Spleen (tissue), 11 donors: ENCODE measurements at regions not wholly inside any gene's neighbourhood (a gene's known extent, or its start where the extent isn't known, plus 50 kb on each side); places are given as distances from the start of the nearest gene placed in this dataset.
"Not testable (repeated sequence)": the region's sequence is repeated elsewhere in the genome, so short reads cannot be mapped to it uniquely, and the experiment has no call there.

Source experiments
- DNase-seq: peaks from one replicate; pipeline ENCODE4 v3.0.0-alpha.2; 2020
- H3K27ac ChIP-seq, 8 donors: fragments of 200-600 bp; sonication (generic) in 7 of 8; 1 replicate in 4 of 8; 2 replicates in 4 of 8; pipeline versions ENCODE4 v1.5.0 to v1.8.0; 2016 to 2021; ENCODE audit warnings: inconsistent platforms in 4 of 8, mild to moderate bottlenecking in 4 of 8, moderate library complexity in 1 of 8
- H3K27me3 ChIP-seq, 7 donors: fragments of 200-600 bp; sonication (generic) in 6 of 7; replicated peaks in 1 of 7; 1 replicate in 4 of 7; 2 replicates in 3 of 7; pipeline versions ENCODE4 v1.5.0 to v1.8.0; 2016 to 2021; ENCODE audit warnings: inconsistent platforms in 3 of 7, mild to moderate bottlenecking in 1 of 7
- H3K36me3 ChIP-seq, 6 donors: fragments of 200-600 bp; sonication (generic) in 5 of 6; 1 replicate in 4 of 6; 2 replicates in 2 of 6; pipeline versions ENCODE4 v1.5.0 to v1.8.0; 2016 to 2021; ENCODE audit warnings: inconsistent platforms in 2 of 6
- H3K4me1 ChIP-seq, 6 donors: fragments of 200-600 bp; sonication (generic) in 5 of 6; 1 replicate in 3 of 6; 2 replicates in 3 of 6; pipeline versions ENCODE4 v1.5.0 to v1.8.0; 2016 to 2021; ENCODE audit warnings: inconsistent platforms in 3 of 6
- H3K4me3 ChIP-seq, 8 donors: fragments of 200-600 bp; sonication (generic) in 7 of 8; 1 replicate in 4 of 8; 2 replicates in 4 of 8; pipeline versions ENCODE4 v1.5.0 to v1.8.0; 2016 to 2021; ENCODE audit warnings: inconsistent platforms in 4 of 8, mild to moderate bottlenecking in 4 of 8, moderate library complexity in 2 of 8
- H3K9me3 ChIP-seq, 8 donors: fragments of 200-600 bp; sonication (generic) in 7 of 8; 1 replicate in 4 of 8; 2 replicates in 4 of 8; pipeline versions ENCODE4 v1.5.0 to v1.8.0; 2016 to 2021; ENCODE audit warnings: inconsistent platforms in 4 of 8
- CTCF ChIP-seq, 11 experiments: fragments of 200-600 bp in 7 of 11; fragments of 450-650 bp in 4 of 11; sonication (generic) in 4 of 11; IDR thresholded peaks in 8 of 11; conservative IDR thresholded peaks in 3 of 11; 1 replicate in 7 of 11; 2 replicates in 4 of 11; pipeline versions ENCODE4 v1.4.0 to v1.8.0; 2016 to 2021; ENCODE audit warnings: antibody characterized with exemption in 11 of 11, inconsistent platforms in 4 of 11, mild to moderate bottlenecking in 1 of 11
- POLR2A ChIP-seq, 3 donors: fragments of 450-650 bp; IDR thresholded peaks; one replicate each; pipeline ENCODE4 v1.5.1; 2017; ENCODE audit warnings: antibody characterized with exemption in 3 of 3, mild to moderate bottlenecking in 1 of 3
- POLR2AphosphoS5 ChIP-seq, 3 donors: sonication (generic); formaldehyde crosslinking; IDR thresholded peaks; one replicate each; pipeline ENCODE4 v1.5.1; 2017; ENCODE audit warnings: antibody characterized with exemption in 3 of 3
- WGBS, 5 donors: extraction: QIAGEN DNeasy Blood & Tissue Kit in 3 of 5; methylation state at CpG; one replicate each; pipeline versions ENCODE4 v1.1.5 to v1.1.7; 2013 to 2018; 5-methylcytosine and 5-hydroxymethylcytosine counted together
- intact Hi-C: fragments of 100-400 bp; cut with DNase I; formaldehyde crosslinking; loops from one replicate; pipeline ENCODE4 v1.15.0; 2023; ENCODE audit warnings: low total_unique reads
- donor health status: healthy with polysubstance abuse.
- donor health status: DM: no; HTN: no; CAD: no; lungs with moderate emphysema.
- donor health status: DM: no; HTN: no; CAD: no.
- donor health status: Bipolar disorder and iron deficiency.
- donor health status: healthy.
- donor health status: DM: no; HTN: no; CAD: no.
- donor health status: DM: yes; HTN: yes; CAD: no.

GRCh38 chr3:76310089-76310488 lies 524.7 kb upstream of the ZNF717 start:
- intact Hi-C loops, result no loop called here
- H3K4me1 ChIP-seq, result no peaks in the 10 kb centered on the region
- H3K4me3 ChIP-seq, result no peak overlapping the region
- TF ChIP-seq CTCF (IDR thresholded peaks at IDR 0.05 in 8 of 11, conservative IDR thresholded peaks at IDR 0.05 in 3 of 11), result no peak
- TF ChIP-seq POLR2A (IDR thresholded peaks at IDR 0.05), result no peak
- no peak for TF ChIP-seq POLR2AphosphoS5 (IDR thresholded peaks at IDR 0.05)
- DNase-seq, result no peak
- 78 to 89% (median 81%) methylated on average over 8 of the region's 8 CpGs for WGBS, 5 donors
- no peaks in the 10 kb centered on the region for H3K27me3 ChIP-seq
- peaks cover 0 to 11% (median 2%) of the 10 kb centered on the region in 8 donors for H3K9me3 ChIP-seq
- no peak overlapping the region for H3K27ac ChIP-seq
- no peaks in the 10 kb centered on the region for H3K36me3 ChIP-seq

DNA sequence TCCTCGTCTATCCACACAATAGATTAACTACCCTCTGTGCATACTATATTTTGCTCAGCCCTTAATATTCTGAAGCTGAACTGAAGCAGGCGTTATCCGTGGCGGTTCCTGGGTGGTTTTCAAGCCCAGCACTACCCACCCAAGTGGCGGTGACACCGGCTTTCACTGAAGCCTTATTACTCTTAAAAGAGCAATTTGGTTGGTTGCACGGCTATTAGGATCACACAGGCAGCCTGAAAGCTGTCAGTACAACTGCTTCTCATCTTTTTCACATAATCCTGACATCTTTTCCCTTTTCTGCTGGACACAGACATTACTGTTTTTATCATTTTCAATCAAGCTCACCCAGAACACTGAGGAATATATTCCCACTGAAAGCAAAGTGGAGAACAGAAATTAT lies 525.3 kb upstream of the ZNF717 start:
- no peak for DNase-seq
- Histone ChIP-seq H3K4me1 (no peaks in the 10 kb centered on the region), H3K27me3 (no peaks in the 10 kb centered on the region), H3K27ac (no peak overlapping the region), H3K36me3 (no peaks in the 10 kb centered on the region), H3K4me3 (no peak overlapping the region), H3K9me3 (peaks cover 0 to 10% (median 4%) of the 10 kb centered on the region in 8 donors)
- intact Hi-C loops, result no loop called here
- 67 to 73% (median 70%) methylated on average over 7 of the region's 7 CpGs for WGBS, 5 donors
- TF ChIP-seq POLR2AphosphoS5 (IDR thresholded peaks at IDR 0.05), result no peak
- TF ChIP-seq POLR2A (IDR thresholded peaks at IDR 0.05), result no peak
- no peak for TF ChIP-seq CTCF (IDR thresholded peaks at IDR 0.05 in 8 of 11, conservative IDR thresholded peaks at IDR 0.05 in 3 of 11)

- no peak overlapping the region for H3K4me3 ChIP-seq
- intact Hi-C loops, result no loop called here
- no peaks in the 10 kb centered on the region for H3K4me1 ChIP-seq
- no peak for DNase-seq
- TF ChIP-seq CTCF (IDR thresholded peaks at IDR 0.05 in 8 of 11, conservative IDR thresholded peaks at IDR 0.05 in 3 of 11), result no peak
- TF ChIP-seq POLR2A (IDR thresholded peaks at IDR 0.05), result no peak
- TF ChIP-seq POLR2AphosphoS5 (IDR thresholded peaks at IDR 0.05), result no peak
- no peak overlapping the region for H3K27ac ChIP-seq
- H3K36me3 ChIP-seq, result no peaks in the 10 kb centered on the region
- peaks cover 0 to 18% (median 11%) of the 10 kb centered on the region in 8 donors for H3K9me3 ChIP-seq
- 52 to 75% (median 60%) methylated on average over 4 of the region's 4 CpGs for WGBS, 5 donors
- no peaks in the 10 kb centered on the region for H3K27me3 ChIP-seq
These were observed 526.6 kb upstream of the ZNF717 start for GRCh38 chr3:76311941-76312340.

GRCh38 chr3:76315906-76316305 lies 530.6 kb upstream of the ZNF717 start:
- H3K4me3 ChIP-seq, intact Hi-C loops, H3K36me3 ChIP-seq, H3K4me1 ChIP-seq, H3K27me3 ChIP-seq, DNase-seq, H3K27ac ChIP-seq: not testable (repeated sequence)
- H3K9me3 ChIP-seq, result peaks cover 0 to 14% (median 10%) of the 10 kb centered on the region in 8 donors
- 79 to 84% (median 81%) methylated on average over 6 of the region's 6 CpGs for WGBS, 5 donors

DNA sequence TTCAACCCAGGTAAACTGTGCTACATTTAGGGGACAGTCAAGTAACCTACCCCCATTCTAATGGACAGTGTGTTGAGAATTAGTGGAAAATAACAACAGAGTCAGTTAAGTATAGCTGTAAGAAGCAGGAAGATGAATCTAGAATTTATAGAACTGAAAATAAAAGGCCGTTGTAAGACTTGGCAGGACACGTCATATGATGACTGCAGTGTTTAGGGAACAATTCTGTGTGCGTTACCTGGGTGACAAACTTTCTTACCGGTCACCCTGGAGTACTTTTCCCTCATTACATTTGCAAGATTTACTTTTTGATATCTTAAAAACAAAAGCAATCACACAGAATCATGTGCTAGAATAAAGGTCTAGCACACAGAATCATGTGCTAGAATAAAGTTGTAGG lies 536.3 kb upstream of the ZNF717 start:
- no peaks in the 10 kb centered on the region for H3K27me3 ChIP-seq
- H3K36me3 ChIP-seq, result no peaks in the 10 kb centered on the region
- no peaks in the 10 kb centered on the region for H3K4me1 ChIP-seq
- 82 to 93% (median 90%) methylated on average over 4 of the region's 4 CpGs for WGBS, 5 donors
- peaks cover 0 to 2% (median 0%) of the 10 kb centered on the region in 8 donors for H3K9me3 ChIP-seq
- no peak for DNase-seq
- H3K4me3 ChIP-seq, result no peak overlapping the region
- TF ChIP-seq POLR2AphosphoS5 (IDR thresholded peaks at IDR 0.05), result no peak
- intact Hi-C loops, result no loop called here
- H3K27ac ChIP-seq, result no peak overlapping the region
